ENCODE measurements at regions not wholly inside any gene's neighbourhood (a gene's known extent, or its start where the extent isn't known, plus 50 kb on each side); places are given as distances from the start of the nearest gene placed in this dataset.

GRCh38 chr10:91344117-91344856 lies 65.9 kb upstream of the HECTD2 start:
- no peak for DNase-seq (ENCODE audit: low spot score in 2 of 2, unreplicated experiment in 2 of 2)

GRCh38 chr10:91345716-91346115 lies 64.4 kb upstream of the HECTD2 start:
- Mint-ChIP-seq H3K27me3 (ENCODE audit: low read depth) (no peaks in the 10 kb centered on the region), H3K27ac (no peak overlapping the region)

More at GRCh38 chr10:91344117-91344856, 65.9 kb upstream of the HECTD2 start:
- Mint-ChIP-seq H3K4me3 (no peak overlapping the region), H3K27ac (no peak overlapping the region), H3K4me1 (no peaks in the 10 kb centered on the region), H3K27me3 (ENCODE audit: low read depth) (no peaks in the 10 kb centered on the region), H3K9me3 (peaks cover 5% of the 10 kb centered on the region), H3K36me3 (no peaks in the 10 kb centered on the region)
- TF ChIP-seq CTCF (IDR thresholded peaks at IDR 0.05; ENCODE audit: unreplicated experiment) = no peak

GRCh38 chr10:91347529-91347928 lies 62.6 kb upstream of the HECTD2 start:
- Mint-ChIP-seq H3K36me3 (no peaks in the 10 kb centered on the region), H3K9me3 (peaks cover 5% of the 10 kb centered on the region), H3K4me3 (no peak overlapping the region), H3K27me3 (ENCODE audit: low read depth) (no peaks in the 10 kb centered on the region), H3K4me1 (peaks cover 5% of the 10 kb centered on the region), H3K27ac (no peak overlapping the region)
- no peak for TF ChIP-seq CTCF (IDR thresholded peaks at IDR 0.05; ENCODE audit: unreplicated experiment)
- no peak for DNase-seq (ENCODE audit: low spot score in 2 of 2, unreplicated experiment in 2 of 2)

More at GRCh38 chr10:91345716-91346115, 64.4 kb upstream of the HECTD2 start:
- Mint-ChIP-seq H3K9me3 (peaks cover 5% of the 10 kb centered on the region), H3K4me1 (peaks cover 2% of the 10 kb centered on the region), H3K36me3 (no peaks in the 10 kb centered on the region), H3K4me3 (no peak overlapping the region)
- no peak for TF ChIP-seq CTCF (IDR thresholded peaks at IDR 0.05; ENCODE audit: unreplicated experiment)
- no peak for DNase-seq (ENCODE audit: low spot score in 2 of 2, unreplicated experiment in 2 of 2)

GRCh38 chr10:91349381-91349780 lies 60.8 kb upstream of the HECTD2 start:
- H3K27me3 Mint-ChIP-seq (ENCODE audit: low read depth) = peaks cover 3% of the 10 kb centered on the region
- TF ChIP-seq CTCF (IDR thresholded peaks at IDR 0.05; ENCODE audit: unreplicated experiment) = no peak
- H3K4me1 Mint-ChIP-seq = peaks cover 5% of the 10 kb centered on the region
- no peak overlapping the region for H3K4me3 Mint-ChIP-seq
- no peak for DNase-seq (ENCODE audit: low spot score in 2 of 2, unreplicated experiment in 2 of 2)
- peaks cover 4% of the 10 kb centered on the region for H3K9me3 Mint-ChIP-seq
- H3K27ac Mint-ChIP-seq = no peak overlapping the region
- no peaks in the 10 kb centered on the region for H3K36me3 Mint-ChIP-seq

- no peak overlapping the region for H3K4me3 Mint-ChIP-seq
- H3K36me3 Mint-ChIP-seq = no peaks in the 10 kb centered on the region
- H3K4me1 Mint-ChIP-seq = peaks cover 5% of the 10 kb centered on the region
- TF ChIP-seq CTCF (IDR thresholded peaks at IDR 0.05; ENCODE audit: unreplicated experiment) = no peak
- peaks cover 10% of the 10 kb centered on the region for H3K27me3 Mint-ChIP-seq (ENCODE audit: low read depth)
- no peak overlapping the region for H3K27ac Mint-ChIP-seq
- H3K9me3 Mint-ChIP-seq = peaks cover under 1% of the 10 kb centered on the region
- DNase-seq (ENCODE audit: low spot score in 2 of 2, unreplicated experiment in 2 of 2) = no peak
Measured at GRCh38 chr10:91350651-91351081, 59.5 kb upstream of the HECTD2 start.
